K562 (cell line): ENCODE measurements at regions not wholly inside any gene's neighbourhood (a gene's known extent, or its start where the extent isn't known, plus 50 kb on each side); places are given as distances from the start of the nearest gene placed in this dataset.

Experiments
- ATAC-seq: fragments of 200-7000 bp; cut with Tn5 transposase; 3 replicates; pipeline ENCODE4 v1.9.1; 2020; ENCODE audit warnings: moderate library complexity
- BruUV-seq: library from RNA; stranded (reverse); fragments of 400-500 nt; replicated peaks from 2 replicates; lab custom pipeline; 2021; lab: Mats Ljungman, UMichigan
- CTCF ChIA-PET: fragments of 300-600 bp; formaldehyde crosslinking; extraction: SDS; loops from one replicate; lab custom pipeline; 2021; ENCODE audit warnings: low intra/inter-chr PET ratio; lab: Yijun Ruan, JAX
- POLR2A ChIA-PET: fragments of 300-600, 350-650 bp; sonication (Branson Sonifier 250); formaldehyde crosslinking; extraction: SDS; loops from one replicate; lab custom pipeline; 2021; ENCODE audit warnings: antibody characterized with exemption, inconsistent platforms; lab: Yijun Ruan, JAX
- DNase-seq, 4 experiments: peaks; one replicate each; pipeline versions ENCODE4 v3.0.0 to v3.0.0-alpha.2; 2011 to 2018; ENCODE audit warnings: low spot score in 3 of 4, mixed read lengths in 3 of 4; ENCODE audit errors: extremely low read depth in 1 of 4
- FAIRE-seq: peaks from 2 replicates; lab custom pipeline; 2011; peaks lifted over from hg19 to GRCh38; lab: Jason Lieb, UNC
- H2AFZ ChIP-seq: 2 replicates; pipeline ENCODE4 v1.6.0; 2011; ENCODE audit warnings: low read depth, low read length, control low read depth, inconsistent platforms
- H3K27ac ChIP-seq: fragments of 200-600 bp; 3 replicates; pipeline ENCODE4 v1.8.0; 2011; ENCODE audit warnings: low read depth, mild to moderate bottlenecking, control low read depth, inconsistent platforms, low read length, moderate library complexity, mixed read lengths; ENCODE audit errors: extremely low read depth
- H3K27me3 ChIP-seq, 2 experiments: fragments of 300-600 bp in 1 of 2; 2 replicates in 1 of 2; 3 replicates in 1 of 2; pipeline versions ENCODE4 v1.6.0 to v1.8.0; 2011; ENCODE audit warnings: inconsistent platforms in 2 of 2, low read length in 2 of 2, mild to moderate bottlenecking in 1 of 2, mixed read lengths in 1 of 2, moderate library complexity in 1 of 2; ENCODE audit not compliant: control insufficient read depth in 2 of 2, insufficient read depth in 2 of 2
- H3K36me3 ChIP-seq: fragments of 300-600 bp; 3 replicates; pipeline ENCODE4 v1.8.0; 2011; ENCODE audit warnings: mild to moderate bottlenecking, low read length, inconsistent platforms; ENCODE audit not compliant: control insufficient read depth, insufficient read depth
- H3K4me1 ChIP-seq, 2 experiments: fragments of 200-600 bp in 1 of 2; replicated peaks in 1 of 2; 2 replicates in 1 of 2; 3 replicates in 1 of 2; pipeline versions ENCODE4 v1.5.1 to v1.8.0; 2011; ENCODE audit warnings: inconsistent platforms in 2 of 2, low read length in 2 of 2, mild to moderate bottlenecking in 1 of 2, mixed read lengths in 1 of 2, moderate library complexity in 1 of 2; ENCODE audit not compliant: control insufficient read depth in 2 of 2, insufficient read depth in 2 of 2
- H3K4me2 ChIP-seq: 2 replicates; pipeline ENCODE4 v1.6.1; 2011; ENCODE audit warnings: low read length, control low read depth, inconsistent platforms, mixed read lengths; ENCODE audit not compliant: insufficient read depth
- H3K4me3 ChIP-seq: fragments of 200-600 bp; sonication (generic), shearing (Covaris generic); 2 replicates; pipeline ENCODE4 v1.5.1; 2016; ENCODE audit warnings: control low read depth, inconsistent platforms
- H3K79me2 ChIP-seq: fragments of 200-600 bp; 3 replicates; pipeline ENCODE4 v1.8.0; 2011; ENCODE audit warnings: low read length, inconsistent platforms; ENCODE audit not compliant: control insufficient read depth, insufficient read depth
- H3K9ac ChIP-seq, 2 experiments: 2 replicates each; pipeline versions ENCODE4 v1.6.0 to v1.6.1; 2011; ENCODE audit warnings: low read depth in 2 of 2, low read length in 2 of 2, control low read depth in 1 of 2, inconsistent platforms in 1 of 2, mild to moderate bottlenecking in 1 of 2, mixed read lengths in 1 of 2; ENCODE audit not compliant: insufficient read depth in 1 of 2
- H3K9me1 ChIP-seq: one replicate; pipeline ENCODE4 v1.6.0; 2011; ENCODE audit warnings: inconsistent platforms, mild to moderate bottlenecking, low read length, moderate library complexity; ENCODE audit not compliant: control insufficient read depth, insufficient read depth
- H3K9me3 ChIP-seq: replicated peaks from 2 replicates; pipeline ENCODE4 v1.5.1; 2011; ENCODE audit warnings: low read depth, low read length, inconsistent platforms; ENCODE audit not compliant: control insufficient read depth, insufficient read depth
- H4K20me1 ChIP-seq: replicated peaks from 2 replicates; pipeline ENCODE4 v1.6.1; 2011; ENCODE audit warnings: low read length, inconsistent platforms, mixed read lengths; ENCODE audit not compliant: control insufficient read depth, insufficient read depth
- CREB5 ChIP-seq: fragments of 250-450 bp; sonication (Bioruptor Pico); IDR thresholded peaks from 2 replicates; pipeline ENCODE4 v1.5.0; 2020; ENCODE audit warnings: mild to moderate bottlenecking
- DPF2 ChIP-seq: fragments of 450-650 bp; IDR thresholded peaks from 2 replicates; pipeline ENCODE4 v1.6.1; 2016
- IRF9 ChIP-seq: fragments of 450-650 bp; IDR thresholded peaks from 2 replicates; pipeline ENCODE4 v1.6.1; 2016; ENCODE audit warnings: missing biosample characterization, missing genetic modification characterization
- POLR2AphosphoS2 ChIP-seq: IDR thresholded peaks from 2 replicates; pipeline ENCODE4 v1.6.1; 2012; ENCODE audit warnings: low read length, improper control_type of control experiment
- PTRF ChIP-seq: fragments of 450-650 bp; IDR thresholded peaks from 2 replicates; pipeline ENCODE4 v1.6.1; 2016; ENCODE audit warnings: mild to moderate bottlenecking, missing genetic modification characterization, missing compliant biosample characterization
- ZNF146 ChIP-seq: IDR thresholded peaks from one replicate; pipeline ENCODE4 v1.6.1; 2018; ENCODE audit warnings: missing compliant biosample characterization; ENCODE audit not compliant: unreplicated experiment
- ZNF507 ChIP-seq: conservative IDR thresholded peaks from 2 replicates; pipeline ENCODE4 v1.6.1; 2017; ENCODE audit warnings: missing genetic modification characterization, missing compliant biosample characterization
- ZNF764 ChIP-seq: fragments of 250-450 bp; sonication (Bioruptor Pico); IDR thresholded peaks from 2 replicates; pipeline ENCODE4 v1.4.0; 2020; ENCODE audit warnings: low read depth, mild to moderate bottlenecking, moderate library complexity
- WGBS: fragments of 100-300 bp; shearing (Covaris generic); methylation state at CpG from one replicate; pipeline ENCODE4 v1.1.6; 2016; ENCODE audit warnings: low coverage, mixed read lengths; ENCODE audit not compliant: insufficient coverage; ENCODE audit errors: missing lambda C conversion rate; 5-methylcytosine and 5-hydroxymethylcytosine counted together
- in situ Hi-C: fragments of 300-500 bp; cut with MboI; formaldehyde crosslinking; loops from 4 replicates; pipeline ENCODE4 v1.15.0; 2018; ENCODE audit warnings: inconsistent platforms, mixed read lengths
- intact Hi-C: fragments of 100-400 bp; cut with micrococcal nuclease; formaldehyde crosslinking; loops from 2 replicates; pipeline ENCODE4 v1.14.2; 2022

- Histone ChIP-seq H3K36me3 (no peaks in the 10 kb centered on the region), H3K4me2 (no peak overlapping the region), H3K9me1 (no peaks in the 10 kb centered on the region), H4K20me1 (no peaks in the 10 kb centered on the region), H3K27me3 (no peaks in the 10 kb centered on the region), H3K4me1 (no peaks in the 10 kb centered on the region), H3K79me2 (no peaks in the 10 kb centered on the region), H3K27ac (no peak overlapping the region), H2AFZ (no peak overlapping the region), H3K9me3 (no peaks in the 10 kb centered on the region), H3K4me3 (no peak overlapping the region), H3K9ac (no peak overlapping the region)
- in situ Hi-C loops = no loop called here
- WGBS = 0% methylated on average over 1 of the region's 1 CpG
- intact Hi-C loops = no loop called here
- DNase-seq = no peak
- no peak for ATAC-seq
- BruUV-seq = no TSS peak
- no peak for FAIRE-seq
- CTCF ChIA-PET = no interaction called here
- POLR2A ChIA-PET = no interaction called here
- TF ChIP-seq ZNF507 (tag) = no peak
- no peak for TF ChIP-seq POLR2AphosphoS2
- no peak for TF ChIP-seq ZNF146
- no peak for TF ChIP-seq DPF2
- no peak for TF ChIP-seq ZNF764
- no peak for TF ChIP-seq IRF9 (tag)
- no peak for TF ChIP-seq CREB5 (CRISPR knock-in tag)
- no peak for TF ChIP-seq PTRF
Measured at GRCh38 chr10:53233749-53234148, 461.2 kb upstream of the MBL2 start.
